BLaER1 (cell line): ENCODE measurements at regions not wholly inside any gene's neighbourhood (a gene's known extent, or its start where the extent isn't known, plus 50 kb on each side); places are given as distances from the start of the nearest gene placed in this dataset.

ENCODE experiments used
- H3K27ac ChIP-seq: shearing (Covaris generic); formaldehyde crosslinking; 2 replicates; pipeline ENCODE4 v1.8.1; 2022
- H3K27me3 ChIP-seq: shearing (Covaris generic); formaldehyde crosslinking; 2 replicates; pipeline ENCODE4 v1.8.1; 2022
- H3K36me3 ChIP-seq: shearing (Covaris generic); formaldehyde crosslinking; 2 replicates; pipeline ENCODE4 v1.8.1; 2022
- H3K4me1 ChIP-seq: shearing (Covaris generic); formaldehyde crosslinking; 2 replicates; pipeline ENCODE4 v1.8.1; 2022
- H3K4me2 ChIP-seq: shearing (Covaris generic); formaldehyde crosslinking; 2 replicates; pipeline ENCODE4 v1.8.1; 2022
- H3K4me3 ChIP-seq: shearing (Covaris generic); formaldehyde crosslinking; 2 replicates; pipeline ENCODE4 v1.8.1; 2022
- H3K9ac ChIP-seq: shearing (Covaris generic); formaldehyde crosslinking; 2 replicates; pipeline ENCODE4 v1.8.1; 2022
- H3K9me3 ChIP-seq: shearing (Covaris generic); formaldehyde crosslinking; 2 replicates; pipeline ENCODE4 v1.8.1; 2022
- H4K20me1 ChIP-seq: shearing (Covaris generic); formaldehyde crosslinking; 2 replicates; pipeline ENCODE4 v1.8.1; 2022
- Cebpa-rat ChIP-seq: shearing (Covaris generic); IDR thresholded peaks from 2 replicates; pipeline ENCODE4 v1.8.1; 2022

DNA sequence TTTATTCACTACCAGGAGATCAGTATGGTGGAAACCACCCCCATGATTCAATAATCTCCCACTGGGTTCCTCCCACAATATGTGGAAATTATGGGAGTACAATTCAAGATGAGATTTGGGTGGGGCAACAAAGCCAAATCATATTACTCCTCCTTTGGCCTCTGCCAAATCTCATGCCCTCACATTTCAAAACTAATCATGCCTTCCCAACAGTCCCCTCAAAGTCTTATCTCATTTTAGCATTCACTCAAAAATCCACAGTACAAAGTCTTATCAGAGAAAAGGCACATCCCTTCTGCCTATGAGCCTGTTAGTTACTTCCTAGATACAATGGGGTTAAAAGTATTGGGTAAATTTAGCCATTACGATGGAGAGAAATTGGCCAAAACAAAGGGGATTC lies 989.5 kb upstream of the CNTNAP5 start:
- no peak for TF ChIP-seq Cebpa-rat
- H3K4me2 ChIP-seq = no peak overlapping the region
- no peak overlapping the region for H3K4me3 ChIP-seq
- H3K36me3 ChIP-seq = no peaks in the 10 kb centered on the region
- no peaks in the 10 kb centered on the region for H3K9me3 ChIP-seq
- H3K27me3 ChIP-seq = no peaks in the 10 kb centered on the region
- H3K27ac ChIP-seq = no peak overlapping the region
- no peaks in the 10 kb centered on the region for H4K20me1 ChIP-seq
- no peaks in the 10 kb centered on the region for H3K4me1 ChIP-seq
- no peak overlapping the region for H3K9ac ChIP-seq

DNA sequence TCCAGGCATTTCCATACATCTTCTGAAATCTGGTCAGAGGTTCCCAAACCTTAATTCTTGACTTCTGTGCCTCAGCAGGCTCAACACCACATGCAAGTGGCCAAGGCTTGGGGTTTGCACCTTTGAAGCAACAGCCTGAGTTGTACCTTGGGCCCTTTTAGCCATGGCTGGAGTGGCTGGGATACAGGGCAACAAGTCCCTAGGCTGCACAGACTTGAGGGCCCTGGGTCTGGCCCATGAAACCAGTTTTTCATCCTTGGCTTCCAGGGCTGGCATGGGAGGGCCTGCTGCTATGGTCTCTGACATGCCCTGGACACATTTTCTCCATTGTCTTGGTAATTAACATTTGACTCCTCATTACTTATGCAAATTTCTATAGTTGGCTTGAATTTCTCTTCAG lies 988.8 kb upstream of the CNTNAP5 start:
- Histone ChIP-seq H3K9ac (no peak overlapping the region), H3K27ac (no peak overlapping the region), H4K20me1 (no peaks in the 10 kb centered on the region), H3K36me3 (no peaks in the 10 kb centered on the region), H3K27me3 (no peaks in the 10 kb centered on the region), H3K4me3 (no peak overlapping the region), H3K4me1 (no peaks in the 10 kb centered on the region), H3K4me2 (no peak overlapping the region), H3K9me3 (no peaks in the 10 kb centered on the region)
- TF ChIP-seq Cebpa-rat = no peak

DNA sequence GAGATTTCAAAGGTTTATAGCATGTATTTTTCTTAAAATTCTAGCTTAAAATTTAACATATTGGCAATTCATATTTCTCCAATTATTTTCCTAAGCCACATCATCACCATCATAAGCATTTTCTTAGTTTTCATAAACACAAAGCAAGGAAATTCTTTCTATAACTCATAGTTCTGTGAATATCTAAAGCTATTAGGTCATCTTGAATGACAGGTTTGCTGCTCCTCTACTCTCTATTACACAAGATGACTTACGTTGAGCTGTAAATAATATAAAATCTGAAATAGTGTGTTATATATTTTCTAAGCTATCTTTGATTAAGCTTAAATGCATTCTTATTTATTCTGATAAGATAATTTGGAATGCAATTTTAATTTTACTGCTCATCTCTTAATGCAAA lies 984.6 kb upstream of the CNTNAP5 start:
- no peaks in the 10 kb centered on the region for H4K20me1 ChIP-seq
- H3K4me1 ChIP-seq = no peaks in the 10 kb centered on the region
- no peak overlapping the region for H3K4me3 ChIP-seq
- H3K9me3 ChIP-seq = no peaks in the 10 kb centered on the region
- H3K36me3 ChIP-seq = no peaks in the 10 kb centered on the region
- no peak for TF ChIP-seq Cebpa-rat
- no peak overlapping the region for H3K9ac ChIP-seq
- H3K4me2 ChIP-seq = no peak overlapping the region
- no peaks in the 10 kb centered on the region for H3K27me3 ChIP-seq
- H3K27ac ChIP-seq = no peak overlapping the region

DNA sequence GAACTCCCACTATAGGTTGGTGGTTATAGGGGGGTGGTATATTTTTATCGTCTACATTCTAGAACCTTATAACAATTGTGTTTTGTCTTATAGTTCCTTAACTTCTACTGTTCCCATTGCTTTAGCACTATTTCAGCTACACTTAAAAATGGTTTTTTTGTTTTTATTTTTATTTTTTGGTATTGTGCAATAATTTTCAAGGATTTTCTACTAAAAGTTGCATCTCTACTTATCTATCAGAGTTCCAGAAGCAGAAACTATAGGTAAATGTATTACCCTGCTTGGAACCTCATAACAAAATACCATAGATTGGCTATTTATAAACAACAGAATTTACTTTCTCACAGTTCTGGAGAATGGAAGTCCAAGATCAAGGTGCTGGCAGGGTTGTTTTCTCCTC lies 981.6 kb upstream of the CNTNAP5 start:
- Histone ChIP-seq H3K27ac (no peak overlapping the region), H3K4me1 (no peaks in the 10 kb centered on the region), H3K4me2 (no peak overlapping the region), H3K9ac (no peak overlapping the region), H3K4me3 (no peak overlapping the region), H3K36me3 (no peaks in the 10 kb centered on the region), H3K27me3 (no peaks in the 10 kb centered on the region), H4K20me1 (no peaks in the 10 kb centered on the region), H3K9me3 (no peaks in the 10 kb centered on the region)
- TF ChIP-seq Cebpa-rat = no peak

DNA sequence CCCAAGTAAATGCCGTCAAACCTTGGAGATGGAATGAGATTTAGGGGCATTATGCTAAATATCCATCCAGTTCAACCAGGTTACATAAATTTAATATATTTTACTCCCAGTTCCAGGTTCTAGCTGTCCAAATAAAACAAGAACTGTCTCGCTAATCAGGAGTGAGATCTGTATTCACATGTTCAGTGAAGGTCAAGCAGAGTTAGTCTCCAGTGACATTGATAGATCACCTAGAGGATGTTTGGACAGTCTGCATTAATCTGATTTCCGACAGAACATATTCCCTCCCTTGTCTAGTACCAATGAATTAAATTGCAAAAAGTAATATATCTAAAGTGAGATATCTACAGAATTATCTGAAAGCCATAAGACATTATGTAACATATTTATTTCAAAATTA lies 979.4 kb upstream of the CNTNAP5 start:
- Histone ChIP-seq H3K27me3 (no peaks in the 10 kb centered on the region), H3K4me1 (no peaks in the 10 kb centered on the region), H3K9ac (no peak overlapping the region), H4K20me1 (no peaks in the 10 kb centered on the region), H3K36me3 (no peaks in the 10 kb centered on the region), H3K4me2 (no peak overlapping the region), H3K27ac (no peak overlapping the region), H3K4me3 (no peak overlapping the region), H3K9me3 (no peaks in the 10 kb centered on the region)
- no peak for TF ChIP-seq Cebpa-rat

DNA sequence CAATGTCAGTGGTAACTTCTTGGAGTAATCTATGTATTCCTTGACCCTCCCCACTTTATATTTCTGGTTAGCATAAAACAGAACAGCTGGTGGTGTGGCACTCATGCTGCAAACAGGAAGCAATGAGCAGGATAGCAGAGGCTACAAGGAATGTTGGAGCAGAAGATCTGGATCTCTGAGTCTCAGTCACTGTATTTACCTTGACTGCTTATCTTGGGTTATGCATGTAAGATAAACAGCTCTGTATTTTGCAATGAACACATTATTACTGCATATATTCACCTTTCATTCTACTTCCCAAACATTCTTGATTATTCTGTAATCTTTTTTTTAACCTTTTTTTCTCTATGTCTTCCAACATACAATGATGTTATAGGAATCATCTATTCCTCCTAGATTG lies 977.9 kb upstream of the CNTNAP5 start:
- Histone ChIP-seq H3K4me1 (no peaks in the 10 kb centered on the region), H3K9me3 (no peaks in the 10 kb centered on the region), H3K4me2 (no peak overlapping the region), H4K20me1 (no peaks in the 10 kb centered on the region), H3K36me3 (no peaks in the 10 kb centered on the region), H3K27me3 (no peaks in the 10 kb centered on the region), H3K27ac (no peak overlapping the region), H3K9ac (no peak overlapping the region), H3K4me3 (no peak overlapping the region)
- TF ChIP-seq Cebpa-rat = no peak

DNA sequence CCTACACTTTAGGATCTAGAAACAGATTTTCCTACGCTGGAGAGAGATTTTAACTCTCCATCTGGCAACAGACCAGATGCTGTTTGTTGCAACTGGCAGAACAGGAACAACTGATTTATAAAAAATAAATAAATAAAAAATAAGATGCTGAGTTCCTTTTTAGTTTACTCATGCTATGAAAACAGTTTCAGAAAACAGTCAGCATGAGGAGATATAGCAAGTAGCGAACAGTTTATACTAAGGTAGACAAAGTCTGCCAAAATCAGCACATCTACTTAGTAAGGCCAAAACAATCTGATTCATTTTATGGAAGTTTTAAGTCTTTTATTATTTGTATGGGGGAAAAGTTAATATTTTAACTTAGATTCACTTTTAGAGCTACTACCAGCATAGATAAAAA lies 974.0 kb upstream of the CNTNAP5 start:
- H3K9me3 ChIP-seq = no peaks in the 10 kb centered on the region
- no peaks in the 10 kb centered on the region for H3K27me3 ChIP-seq
- H4K20me1 ChIP-seq = no peaks in the 10 kb centered on the region
- H3K4me2 ChIP-seq = no peak overlapping the region
- no peaks in the 10 kb centered on the region for H3K4me1 ChIP-seq
- no peak overlapping the region for H3K9ac ChIP-seq
- no peak overlapping the region for H3K4me3 ChIP-seq
- H3K36me3 ChIP-seq = no peaks in the 10 kb centered on the region
- no peak overlapping the region for H3K27ac ChIP-seq
- TF ChIP-seq Cebpa-rat = no peak

DNA sequence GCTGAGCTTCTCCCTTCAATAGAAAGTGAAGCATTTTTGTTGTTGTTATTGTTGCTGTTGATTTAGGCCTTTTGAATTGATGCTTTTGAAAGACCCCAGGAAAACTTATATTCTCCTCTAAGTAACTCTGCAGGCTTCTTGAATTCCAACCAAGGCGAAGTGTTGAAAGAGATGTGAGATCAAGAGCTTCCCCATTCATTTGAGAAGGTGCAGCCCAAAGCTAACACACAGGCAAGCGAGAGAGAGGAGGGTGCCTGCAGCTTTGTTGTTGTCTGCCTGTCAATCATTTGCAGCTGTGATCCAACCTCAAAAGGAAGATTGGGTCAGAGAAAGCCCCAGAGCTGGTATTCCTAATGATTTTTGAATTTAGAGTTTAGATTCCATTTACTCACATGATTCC lies 963.6 kb upstream of the CNTNAP5 start:
- no peaks in the 10 kb centered on the region for H3K36me3 ChIP-seq
- H3K4me3 ChIP-seq = no peak overlapping the region
- H4K20me1 ChIP-seq = no peaks in the 10 kb centered on the region
- no peak overlapping the region for H3K4me2 ChIP-seq
- no peaks in the 10 kb centered on the region for H3K27me3 ChIP-seq
- no peaks in the 10 kb centered on the region for H3K9me3 ChIP-seq
- TF ChIP-seq Cebpa-rat = no peak
- no peak overlapping the region for H3K27ac ChIP-seq
- H3K4me1 ChIP-seq = no peaks in the 10 kb centered on the region
- H3K9ac ChIP-seq = no peak overlapping the region

DNA sequence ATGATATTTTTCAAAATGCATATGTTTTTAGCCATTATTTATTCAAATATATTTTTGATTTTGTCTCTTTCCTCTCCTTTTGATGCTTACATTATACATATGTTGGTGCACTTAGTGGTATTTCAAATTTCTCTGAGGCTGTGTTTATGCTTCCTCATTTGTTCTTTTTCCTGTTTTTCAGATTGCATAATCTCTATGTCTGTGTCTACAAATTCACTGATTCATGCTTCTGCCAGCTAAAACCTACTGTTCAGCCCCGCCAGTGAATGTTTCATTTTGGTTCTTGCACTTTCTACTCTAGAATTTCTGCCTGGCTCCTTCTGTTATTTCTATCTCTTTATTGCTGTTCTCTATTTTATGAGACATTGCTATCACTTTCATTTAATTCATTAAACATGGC lies 951.7 kb upstream of the CNTNAP5 start:
- H3K36me3 ChIP-seq = no peaks in the 10 kb centered on the region
- H3K9ac ChIP-seq = no peak overlapping the region
- no peaks in the 10 kb centered on the region for H4K20me1 ChIP-seq
- TF ChIP-seq Cebpa-rat = no peak
- no peak overlapping the region for H3K4me3 ChIP-seq
- H3K27ac ChIP-seq = no peak overlapping the region
- H3K9me3 ChIP-seq = no peaks in the 10 kb centered on the region
- no peaks in the 10 kb centered on the region for H3K4me1 ChIP-seq
- H3K4me2 ChIP-seq = no peak overlapping the region
- H3K27me3 ChIP-seq = no peaks in the 10 kb centered on the region

DNA sequence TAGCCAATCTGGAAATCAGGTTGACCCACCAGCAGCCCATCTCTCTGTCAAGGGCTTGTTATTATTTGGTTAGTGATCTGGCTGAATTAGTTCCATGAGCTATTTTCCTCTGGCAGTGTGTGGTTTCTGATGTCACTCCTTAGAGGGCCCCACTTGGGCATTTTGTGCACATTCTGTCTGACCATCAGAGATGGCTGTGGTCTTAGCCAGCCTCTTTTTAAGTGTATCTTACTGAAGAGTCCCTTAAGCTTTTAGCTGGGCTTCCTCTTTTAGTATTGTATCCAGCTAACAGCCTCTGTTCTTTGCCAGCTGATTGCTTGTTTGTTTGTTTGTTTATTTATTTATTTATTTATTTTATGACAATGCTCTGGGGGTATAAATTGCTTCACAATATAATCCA lies 951.1 kb upstream of the CNTNAP5 start:
- Histone ChIP-seq H3K9me3 (no peaks in the 10 kb centered on the region), H3K4me2 (no peak overlapping the region), H3K4me1 (no peaks in the 10 kb centered on the region), H3K4me3 (no peak overlapping the region), H3K36me3 (no peaks in the 10 kb centered on the region), H4K20me1 (no peaks in the 10 kb centered on the region), H3K27ac (no peak overlapping the region), H3K9ac (no peak overlapping the region), H3K27me3 (no peaks in the 10 kb centered on the region)
- TF ChIP-seq Cebpa-rat = no peak

DNA sequence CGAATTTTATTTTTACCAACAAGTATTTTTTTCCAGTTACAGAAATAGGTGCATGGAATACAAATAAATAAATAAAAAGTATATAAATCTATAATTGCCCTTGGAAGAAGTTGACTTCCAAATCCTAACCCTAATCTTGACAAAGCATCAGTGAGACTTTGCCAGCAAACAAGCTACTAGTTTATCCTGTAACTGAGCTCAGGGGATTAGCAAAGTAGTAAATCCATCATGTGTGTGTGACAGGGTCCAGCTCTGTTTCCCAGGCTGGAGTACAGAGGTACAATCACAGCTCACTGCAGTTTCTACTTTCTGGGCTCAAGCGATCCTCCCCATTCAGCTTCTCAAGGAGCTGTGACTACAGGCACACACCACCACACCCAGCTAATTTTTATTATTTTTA lies 948.0 kb upstream of the CNTNAP5 start:
- TF ChIP-seq Cebpa-rat = no peak
- H4K20me1 ChIP-seq = no peaks in the 10 kb centered on the region
- H3K9me3 ChIP-seq = no peaks in the 10 kb centered on the region
- H3K36me3 ChIP-seq = no peaks in the 10 kb centered on the region
- no peak overlapping the region for H3K4me3 ChIP-seq
- no peak overlapping the region for H3K27ac ChIP-seq
- no peaks in the 10 kb centered on the region for H3K27me3 ChIP-seq
- no peak overlapping the region for H3K9ac ChIP-seq
- no peak overlapping the region for H3K4me2 ChIP-seq
- no peaks in the 10 kb centered on the region for H3K4me1 ChIP-seq
